ENCODE measurements at regions not wholly inside any gene's neighbourhood (a gene's known extent, or its start where the extent isn't known, plus 50 kb on each side); places are given as distances from the start of the nearest gene placed in this dataset.
A peak's percentile ranks its signal among the peaks of the same experiment; 100 is the strongest.

GRCh38 chr12:34392741-34393085, 370.4 kb downstream of the ALG10 start:
- intact Hi-C loops (cut with DNase I): no loop called here
- Histone ChIP-seq H3K4me1 (no peaks in the 10 kb centered on the region), H3K36me3 (no peaks in the 10 kb centered on the region), H3K27ac (no peak overlapping the region), H3K9me3 (no peaks in the 10 kb centered on the region), H3K4me3 (replicated peaks in 1 of 3) (no peak overlapping the region), H3K27me3 (no peaks in the 10 kb centered on the region)
- 74 to 85% methylated on average over 13 to 14 of the region's 14 CpGs for WGBS, 2 donors
- no peak for TF ChIP-seq CTCF (IDR thresholded peaks at IDR 0.05)
- no peak for TF ChIP-seq POLR2A (IDR thresholded peaks at IDR 0.05)
- no peak for DNase-seq

GRCh38 chr12:34393086-34393820, 371.0 kb downstream of the ALG10 start:
- Histone ChIP-seq H3K36me3 (no peaks in the 10 kb centered on the region), H3K27ac (no peak overlapping the region), H3K27me3 (no peaks in the 10 kb centered on the region), H3K4me3 (replicated peaks in 1 of 3) (no peak overlapping the region), H3K4me1 (no peaks in the 10 kb centered on the region), H3K9me3 (no peaks in the 10 kb centered on the region)
- DNase-seq: peak in 1 of 2 donors; percentile 0
- TF ChIP-seq POLR2A (IDR thresholded peaks at IDR 0.05): no peak
- TF ChIP-seq CTCF (IDR thresholded peaks at IDR 0.05): no peak
- WGBS, 2 donors: 60 to 70% methylated on average over 35 of the region's 35 CpGs
- intact Hi-C loops (cut with DNase I): no loop called here

DNA sequence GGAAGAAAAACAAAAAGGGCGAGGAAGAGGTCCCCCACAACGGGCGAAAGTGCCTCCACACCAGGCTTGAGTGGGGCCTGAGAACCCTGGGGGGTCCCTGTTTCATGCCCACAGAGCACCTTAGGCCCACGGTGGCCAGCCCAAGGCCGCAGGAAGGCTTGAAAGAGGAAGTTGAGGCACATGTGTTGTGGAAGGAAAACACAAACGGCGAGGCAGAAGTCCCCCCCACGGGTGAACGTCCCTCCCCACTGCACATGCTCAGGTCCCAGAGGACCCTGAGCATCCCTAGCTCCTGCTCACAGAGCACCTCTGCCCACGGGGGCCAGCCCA, 371.5 kb downstream of the ALG10 start:
- Histone ChIP-seq H3K4me1 (no peaks in the 10 kb centered on the region), H3K27ac (no peak overlapping the region), H3K9me3 (no peaks in the 10 kb centered on the region), H3K4me3 (replicated peaks in 1 of 3) (no peak overlapping the region), H3K36me3 (no peaks in the 10 kb centered on the region), H3K27me3 (no peaks in the 10 kb centered on the region)
- intact Hi-C loops (cut with DNase I): no loop called here
- TF ChIP-seq POLR2A (IDR thresholded peaks at IDR 0.05): no peak
- TF ChIP-seq CTCF (IDR thresholded peaks at IDR 0.05): no peak
- no peak for DNase-seq
- WGBS, 2 donors: 52 to 76% methylated on average over 10 of the region's 10 CpGs

DNA sequence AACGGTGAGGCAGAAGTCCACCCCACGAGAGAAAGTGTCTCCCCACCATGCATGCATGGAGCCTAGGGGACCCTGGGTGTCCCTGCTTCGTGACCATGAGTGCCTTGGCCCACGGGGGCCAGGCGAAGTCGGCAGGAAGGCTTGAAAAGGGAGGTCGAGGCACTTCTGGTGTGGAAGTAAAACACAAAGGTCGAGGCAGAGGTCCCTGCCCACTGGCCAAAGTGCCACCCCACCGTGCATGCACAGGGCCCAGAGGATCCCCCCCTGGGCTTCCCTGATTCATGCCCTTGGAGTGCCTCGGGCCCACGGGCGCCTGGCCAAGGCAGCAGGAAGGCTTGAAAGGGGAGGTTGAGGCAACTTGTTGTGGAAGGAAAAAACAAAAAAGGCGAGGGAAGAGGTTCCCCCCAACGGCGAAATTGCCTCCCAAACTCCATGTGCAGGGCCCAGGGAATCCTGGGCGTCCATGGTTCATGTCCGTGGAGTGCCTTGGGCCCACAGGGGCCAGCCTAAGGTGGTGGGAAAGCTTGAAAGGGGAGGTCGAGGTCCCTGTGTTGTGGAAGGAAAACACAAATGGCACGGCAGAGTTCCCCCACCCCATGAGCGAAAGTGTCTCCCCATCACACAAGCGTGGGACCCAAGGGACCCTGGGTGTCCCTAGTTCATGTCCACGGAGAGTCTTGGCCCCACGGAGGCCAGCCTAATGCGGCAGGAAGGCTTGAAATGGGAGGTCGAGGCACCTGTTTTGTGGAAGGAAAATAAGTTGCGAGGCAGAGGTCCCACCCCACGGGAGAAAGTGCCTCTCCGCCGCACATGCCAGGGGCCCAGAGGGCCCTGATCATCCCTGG, 372.1 kb downstream of the ALG10 start:
- WGBS, 2 donors: 60 to 66% methylated on average over 24 to 29 of the region's 29 CpGs
- H3K9me3 ChIP-seq: no peaks in the 10 kb centered on the region
- H3K4me1 ChIP-seq: no peaks in the 10 kb centered on the region

More for the DNA sequence above, 372.1 kb downstream of the ALG10 start:
- H3K36me3 ChIP-seq: no peaks in the 10 kb centered on the region
- peak; percentile 0 to 1 for DNase-seq
- TF ChIP-seq CTCF (IDR thresholded peaks at IDR 0.05): no peak
- TF ChIP-seq POLR2A (IDR thresholded peaks at IDR 0.05): no peak
- intact Hi-C loops (cut with DNase I): no loop called here
- H3K27me3 ChIP-seq: no peaks in the 10 kb centered on the region
- no peak overlapping the region for H3K27ac ChIP-seq
- no peak overlapping the region for H3K4me3 ChIP-seq (replicated peaks in 1 of 3)

Data from thyroid gland (tissue), 4 donors.